GM18873 (cell line): ENCODE measurements at regions not wholly inside any gene's neighbourhood (a gene's known extent, or its start where the extent isn't known, plus 50 kb on each side); places are given as distances from the start of the nearest gene placed in this dataset.

Source experiments
- ATAC-seq: cut with Tn5 transposase; IDR thresholded peaks from one replicate; pipeline ENCODE4 v1.9.1; 2021; ENCODE audit warnings: mild to moderate bottlenecking, moderate library complexity, moderate number of reproducible peaks; ENCODE audit not compliant: unreplicated experiment, low FRiP score

GRCh38 chr16:79543219-79543618 is 57.3 kb downstream of the MAF start:
- no peak for ATAC-seq

- no peak for ATAC-seq
These were observed 58.2 kb downstream of the MAF start for GRCh38 chr16:79542237-79542774.

GRCh38 chr16:79540825-79541595 is 59.5 kb downstream of the MAF start:
- no peak for ATAC-seq

GRCh38 chr16:79537584-79537983 is 63.0 kb downstream of the MAF start:
- no peak for ATAC-seq

- no peak for ATAC-seq
These were observed 63.6 kb downstream of the MAF start for GRCh38 chr16:79536958-79537357.

- no peak for ATAC-seq
These were observed 65.4 kb downstream of the MAF start for GRCh38 chr16:79535130-79535529.

GRCh38 chr16:79534143-79534542 is 66.4 kb downstream of the MAF start:
- no peak for ATAC-seq

- ATAC-seq, result no peak
These were observed 67.2 kb downstream of the MAF start for GRCh38 chr16:79533292-79533691.

GRCh38 chr16:79532785-79533184 is 67.8 kb downstream of the MAF start:
- ATAC-seq, result no peak

- ATAC-seq, result no peak
These were observed 68.3 kb downstream of the MAF start for GRCh38 chr16:79532273-79532672.

GRCh38 chr16:79528338-79528737 is 72.2 kb downstream of the MAF start:
- no peak for ATAC-seq

- no peak for ATAC-seq
These were observed 76.6 kb downstream of the MAF start for GRCh38 chr16:79523971-79524370.

- no peak for ATAC-seq
These were observed 81.1 kb downstream of the MAF start for GRCh38 chr16:79519448-79519847.

GRCh38 chr16:79517156-79517555 is 83.4 kb downstream of the MAF start:
- ATAC-seq, result no peak

- no peak for ATAC-seq
These were observed 89.7 kb downstream of the MAF start for GRCh38 chr16:79510879-79511278.

GRCh38 chr16:79509906-79510305 is 90.6 kb downstream of the MAF start:
- ATAC-seq, result no peak

- ATAC-seq, result no peak
These were observed 91.3 kb downstream of the MAF start for GRCh38 chr16:79509211-79509631.

GRCh38 chr16:79508294-79508693 is 92.2 kb downstream of the MAF start:
- no peak for ATAC-seq

- ATAC-seq, result no peak
These were observed 95.2 kb downstream of the MAF start for GRCh38 chr16:79505344-79505743.

- no peak for ATAC-seq
These were observed 97.0 kb downstream of the MAF start for GRCh38 chr16:79503511-79503910.

- ATAC-seq, result no peak
These were observed 99.1 kb downstream of the MAF start for GRCh38 chr16:79501446-79501845.

- no peak for ATAC-seq
These were observed 99.7 kb downstream of the MAF start for GRCh38 chr16:79500866-79501265.
